ENCODE measurements at regions not wholly inside any gene's neighbourhood (a gene's known extent, or its start where the extent isn't known, plus 50 kb on each side); places are given as distances from the start of the nearest gene placed in this dataset.

DNA sequence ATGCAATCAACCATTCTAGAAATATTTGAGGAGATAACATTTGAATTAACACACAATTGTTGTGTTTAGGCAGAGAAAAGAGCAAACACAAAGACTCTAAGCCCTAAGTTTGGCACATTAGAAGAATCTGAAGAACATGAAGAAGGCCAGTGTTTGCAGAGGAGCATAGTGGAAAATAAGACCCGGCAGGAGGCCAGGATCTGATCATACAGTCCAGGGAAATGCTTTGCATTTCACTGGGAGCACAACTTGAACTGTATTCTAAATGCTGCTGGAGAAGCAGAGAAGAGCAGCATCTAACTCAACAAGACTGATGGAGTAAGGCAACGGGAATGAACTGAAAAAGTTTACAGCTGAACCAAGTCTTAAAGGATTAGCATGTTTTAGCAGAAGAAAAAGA, 463.4 kb downstream of the ZNF608 start:
- TF ChIP-seq, protein P1, sequence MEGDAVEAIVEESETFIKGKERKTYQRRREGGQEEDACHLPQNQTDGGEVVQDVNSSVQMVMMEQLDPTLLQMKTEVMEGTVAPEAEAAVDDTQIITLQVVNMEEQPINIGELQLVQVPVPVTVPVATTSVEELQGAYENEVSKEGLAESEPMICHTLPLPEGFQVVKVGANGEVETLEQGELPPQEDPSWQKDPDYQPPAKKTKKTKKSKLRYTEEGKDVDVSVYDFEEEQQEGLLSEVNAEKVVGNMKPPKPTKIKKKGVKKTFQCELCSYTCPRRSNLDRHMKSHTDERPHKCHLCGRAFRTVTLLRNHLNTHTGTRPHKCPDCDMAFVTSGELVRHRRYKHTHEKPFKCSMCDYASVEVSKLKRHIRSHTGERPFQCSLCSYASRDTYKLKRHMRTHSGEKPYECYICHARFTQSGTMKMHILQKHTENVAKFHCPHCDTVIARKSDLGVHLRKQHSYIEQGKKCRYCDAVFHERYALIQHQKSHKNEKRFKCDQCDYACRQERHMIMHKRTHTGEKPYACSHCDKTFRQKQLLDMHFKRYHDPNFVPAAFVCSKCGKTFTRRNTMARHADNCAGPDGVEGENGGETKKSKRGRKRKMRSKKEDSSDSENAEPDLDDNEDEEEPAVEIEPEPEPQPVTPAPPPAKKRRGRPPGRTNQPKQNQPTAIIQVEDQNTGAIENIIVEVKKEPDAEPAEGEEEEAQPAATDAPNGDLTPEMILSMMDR (conservative IDR thresholded peaks at IDR 0.05; ENCODE audit: low read depth, low read length): no peak
- no peak for TF ChIP-seq EZH2 (IDR thresholded peaks at IDR 0.05; ENCODE audit: borderline replicate concordance, low read depth, low read length, poor library complexity, severe bottlenecking)
- Histone ChIP-seq H3K4me3 (ENCODE audit: low read depth, low read length, poor library complexity, severe bottlenecking) (no peak overlapping the region), H3K4me1 (ENCODE audit: insufficient read depth, low read length, poor library complexity, severe bottlenecking) (no peaks in the 10 kb centered on the region), H3K36me3 (ENCODE audit: insufficient read depth, low read length, poor library complexity, severe bottlenecking) (no peaks in the 10 kb centered on the region), H3K9me3 (ENCODE audit: low read depth, low read length, poor library complexity, severe bottlenecking) (no peaks in the 10 kb centered on the region), H3K27me3 (replicated peaks; ENCODE audit: insufficient read depth, low read depth, low read length, poor library complexity) (no peaks in the 10 kb centered on the region), H3K27ac (ENCODE audit: low read depth, low read length, poor library complexity, severe bottlenecking) (no peak overlapping the region)
- intact Hi-C loops (cut with micrococcal nuclease; ENCODE audit: unreplicated experiment): no loop called here
- BruUV-seq (replicated peaks): no TSS peak
- POLR2A ChIA-PET (ENCODE audit: low non-redundant PET): no interaction called here
- no peak for DNase-seq (ENCODE audit: low spot score)
- CTCF ChIA-PET: no interaction called here

DNA sequence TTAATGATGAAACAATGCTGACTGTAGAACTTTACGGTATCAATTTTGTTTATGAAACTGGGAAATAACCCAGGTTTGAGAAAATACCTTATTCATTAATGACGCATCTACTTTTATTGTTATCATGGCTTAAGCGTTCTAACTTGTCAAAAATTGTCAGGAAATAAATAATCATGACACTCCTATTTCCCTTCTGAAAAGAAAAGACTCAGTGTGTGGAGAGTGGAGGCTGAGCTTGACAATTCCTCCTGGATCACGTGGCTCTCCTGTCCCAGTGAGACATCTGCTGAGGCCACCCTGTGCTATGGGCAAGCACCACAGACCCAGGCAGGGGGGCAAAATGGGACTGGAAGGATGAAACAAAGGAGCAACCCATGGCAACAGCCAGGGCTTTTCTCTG, 466.4 kb downstream of the ZNF608 start:
- Histone ChIP-seq H3K9me3 (ENCODE audit: low read depth, low read length, poor library complexity, severe bottlenecking) (no peaks in the 10 kb centered on the region), H3K27ac (ENCODE audit: low read depth, low read length, poor library complexity, severe bottlenecking) (no peak overlapping the region), H3K4me3 (ENCODE audit: low read depth, low read length, poor library complexity, severe bottlenecking) (no peak overlapping the region), H3K27me3 (replicated peaks; ENCODE audit: insufficient read depth, low read depth, low read length, poor library complexity) (no peaks in the 10 kb centered on the region), H3K36me3 (ENCODE audit: insufficient read depth, low read length, poor library complexity, severe bottlenecking) (no peaks in the 10 kb centered on the region), H3K4me1 (ENCODE audit: insufficient read depth, low read length, poor library complexity, severe bottlenecking) (no peaks in the 10 kb centered on the region)
- no peak for TF ChIP-seq EZH2 (IDR thresholded peaks at IDR 0.05; ENCODE audit: borderline replicate concordance, low read depth, low read length, poor library complexity, severe bottlenecking)
- TF ChIP-seq, protein P1 (conservative IDR thresholded peaks at IDR 0.05; ENCODE audit: low read depth, low read length): no peak
- intact Hi-C loops (cut with micrococcal nuclease; ENCODE audit: unreplicated experiment): no loop called here
- BruUV-seq (replicated peaks): no TSS peak
- ChIA-PET CTCF (no interaction called here), POLR2A (ENCODE audit: low non-redundant PET) (no interaction called here)
- DNase-seq (ENCODE audit: low spot score): no peak

DNA sequence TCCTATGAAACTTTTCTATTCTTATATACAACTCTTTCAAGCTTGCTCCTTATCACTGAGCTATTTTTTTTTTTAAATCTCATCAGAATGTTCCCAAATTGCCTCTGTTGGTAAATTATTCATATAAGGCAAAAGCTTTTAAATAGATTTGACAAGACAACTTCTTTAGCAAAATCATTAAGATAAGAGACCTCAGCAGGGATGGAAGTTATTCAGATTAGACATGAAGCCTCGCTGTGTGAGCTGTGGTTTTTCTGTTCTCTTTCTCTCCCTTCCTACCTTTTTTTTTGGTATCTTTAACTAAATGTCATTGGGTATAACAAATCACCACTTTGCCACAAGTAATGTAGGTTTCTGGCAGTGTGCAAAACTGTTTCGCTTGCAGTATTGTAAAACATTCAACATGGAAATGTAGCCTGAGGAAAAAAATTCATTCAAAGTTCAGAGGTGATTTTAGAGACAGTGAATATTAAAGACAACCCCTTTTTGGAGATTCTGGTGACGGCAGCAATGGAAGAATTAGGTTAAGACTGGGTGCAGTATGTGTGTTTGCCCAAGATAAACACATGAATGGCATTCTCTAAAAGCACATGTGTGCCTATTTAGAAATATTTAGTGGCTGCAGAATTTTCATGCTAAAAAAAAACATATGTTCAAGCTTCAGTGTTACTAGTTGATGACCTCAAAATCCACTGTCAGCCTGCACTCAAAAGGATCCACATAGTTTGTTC, 467.1 kb downstream of the ZNF608 start:
- ChIA-PET POLR2A (ENCODE audit: low non-redundant PET) (no interaction called here), CTCF (no interaction called here)
- Histone ChIP-seq H3K36me3 (ENCODE audit: insufficient read depth, low read length, poor library complexity, severe bottlenecking) (no peaks in the 10 kb centered on the region), H3K4me3 (ENCODE audit: low read depth, low read length, poor library complexity, severe bottlenecking) (no peak overlapping the region), H3K4me1 (ENCODE audit: insufficient read depth, low read length, poor library complexity, severe bottlenecking) (no peaks in the 10 kb centered on the region), H3K27ac (ENCODE audit: low read depth, low read length, poor library complexity, severe bottlenecking) (no peak overlapping the region), H3K27me3 (replicated peaks; ENCODE audit: insufficient read depth, low read depth, low read length, poor library complexity) (no peaks in the 10 kb centered on the region), H3K9me3 (ENCODE audit: low read depth, low read length, poor library complexity, severe bottlenecking) (no peaks in the 10 kb centered on the region)
- TF ChIP-seq, protein P1 (conservative IDR thresholded peaks at IDR 0.05; ENCODE audit: low read depth, low read length): no peak
- TF ChIP-seq EZH2 (IDR thresholded peaks at IDR 0.05; ENCODE audit: borderline replicate concordance, low read depth, low read length, poor library complexity, severe bottlenecking): no peak
- BruUV-seq (replicated peaks): no TSS peak
- no peak for DNase-seq (ENCODE audit: low spot score)
- intact Hi-C loops (cut with micrococcal nuclease; ENCODE audit: unreplicated experiment): no loop called here
